ENCODE measurements at regions not wholly inside any gene's neighbourhood (a gene's known extent, or its start where the extent isn't known, plus 50 kb on each side); places are given as distances from the start of the nearest gene placed in this dataset.

DNA sequence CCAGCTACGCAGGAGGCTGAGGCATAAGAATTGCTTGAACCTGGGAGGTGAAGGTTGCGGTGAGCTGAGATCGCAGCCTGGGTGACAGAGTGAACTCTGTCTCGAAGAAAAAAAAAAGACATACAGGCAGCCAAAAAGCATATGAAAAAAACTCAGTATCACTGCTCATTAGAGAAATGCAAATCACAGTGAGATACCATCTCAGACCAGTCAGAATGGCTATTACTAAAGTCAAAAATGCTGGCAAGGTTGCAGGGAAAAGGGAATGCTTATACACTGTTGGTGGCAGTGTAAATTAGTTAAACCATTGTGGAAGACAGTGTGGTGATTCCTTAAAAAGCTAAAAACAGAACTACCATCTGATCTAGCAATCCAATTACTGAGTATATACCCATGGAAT is 123.1 kb downstream of the CHIC2 start:
- no peak for TF ChIP-seq CBX2 (IDR thresholded peaks at IDR 0.05; ENCODE audit: low read depth, low read length)
- TF ChIP-seq CBX2 (CRISPR knock-in tag; IDR thresholded peaks at IDR 0.05; ENCODE audit: low read depth): no peak
- no peak for TF ChIP-seq BHLHE40 (IDR thresholded peaks at IDR 0.05; ENCODE audit: low read length)
- no peak for TF ChIP-seq BRCA1 (CRISPR knock-in tag; IDR thresholded peaks at IDR 0.05)
- TF ChIP-seq ZBTB38 (CRISPR knock-in tag; IDR thresholded peaks at IDR 0.05): no peak
- no peak for TF ChIP-seq ZNF747 (CRISPR knock-in tag; IDR thresholded peaks at IDR 0.05; ENCODE audit: borderline replicate concordance)
- no peak for TF ChIP-seq ZFP36 (IDR thresholded peaks at IDR 0.05; ENCODE audit: borderline replicate concordance, low read depth, low read length, partially characterized antibody)
- TF ChIP-seq PTBP1 (IDR thresholded peaks at IDR 0.05; ENCODE audit: low read depth, low read length, poor library complexity, severe bottlenecking): no peak
- TF ChIP-seq GABPA (IDR thresholded peaks at IDR 0.05; ENCODE audit: low read depth, low read length): no peak
- no peak for TF ChIP-seq GABPA (CRISPR knock-in tag; IDR thresholded peaks at IDR 0.05; ENCODE audit: low read depth)
- TF ChIP-seq KAT2B (IDR thresholded peaks at IDR 0.05; ENCODE audit: borderline replicate concordance, low read depth, low read length): no peak
- TF ChIP-seq, protein P1, sequence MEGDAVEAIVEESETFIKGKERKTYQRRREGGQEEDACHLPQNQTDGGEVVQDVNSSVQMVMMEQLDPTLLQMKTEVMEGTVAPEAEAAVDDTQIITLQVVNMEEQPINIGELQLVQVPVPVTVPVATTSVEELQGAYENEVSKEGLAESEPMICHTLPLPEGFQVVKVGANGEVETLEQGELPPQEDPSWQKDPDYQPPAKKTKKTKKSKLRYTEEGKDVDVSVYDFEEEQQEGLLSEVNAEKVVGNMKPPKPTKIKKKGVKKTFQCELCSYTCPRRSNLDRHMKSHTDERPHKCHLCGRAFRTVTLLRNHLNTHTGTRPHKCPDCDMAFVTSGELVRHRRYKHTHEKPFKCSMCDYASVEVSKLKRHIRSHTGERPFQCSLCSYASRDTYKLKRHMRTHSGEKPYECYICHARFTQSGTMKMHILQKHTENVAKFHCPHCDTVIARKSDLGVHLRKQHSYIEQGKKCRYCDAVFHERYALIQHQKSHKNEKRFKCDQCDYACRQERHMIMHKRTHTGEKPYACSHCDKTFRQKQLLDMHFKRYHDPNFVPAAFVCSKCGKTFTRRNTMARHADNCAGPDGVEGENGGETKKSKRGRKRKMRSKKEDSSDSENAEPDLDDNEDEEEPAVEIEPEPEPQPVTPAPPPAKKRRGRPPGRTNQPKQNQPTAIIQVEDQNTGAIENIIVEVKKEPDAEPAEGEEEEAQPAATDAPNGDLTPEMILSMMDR (CRISPR knock-in tag; IDR thresholded peaks at IDR 0.05): no peak
